H9 (cell line): ENCODE measurements at regions not wholly inside any gene's neighbourhood (a gene's known extent, or its start where the extent isn't known, plus 50 kb on each side); places are given as distances from the start of the nearest gene placed in this dataset.

ENCODE experiments used
- DNase-seq: peaks from one replicate; pipeline ENCODE4 v3.0.0-alpha.2; 2017
- H2AFZ ChIP-seq: one replicate; pipeline ENCODE4 v1.6.1; 2013; ENCODE audit warnings: mild to moderate bottlenecking, low read length, control low read depth, moderate library complexity
- H2AK5ac ChIP-seq: 2 replicates; pipeline ENCODE4 v1.6.1; 2013; ENCODE audit warnings: low read length, control low read depth, mixed read lengths; ENCODE audit not compliant: insufficient read length
- H2BK120ac ChIP-seq: one replicate; pipeline ENCODE4 v1.6.1; 2013; ENCODE audit warnings: low read depth, mild to moderate bottlenecking, low read length, control low read depth, inconsistent platforms; ENCODE audit not compliant: poor library complexity, severe bottlenecking
- H2BK12ac ChIP-seq: 2 replicates; pipeline ENCODE4 v1.6.1; 2013; ENCODE audit warnings: low read length, control low read depth, mixed read lengths, low read depth; ENCODE audit not compliant: insufficient read length
- H2BK15ac ChIP-seq: 2 replicates; pipeline ENCODE4 v1.6.1; 2013; ENCODE audit warnings: low read depth, low read length, control low read depth
- H2BK20ac ChIP-seq: one replicate; pipeline ENCODE4 v1.6.1; 2013; ENCODE audit warnings: low read depth, mild to moderate bottlenecking, low read length, control low read depth, inconsistent platforms; ENCODE audit not compliant: poor library complexity, severe bottlenecking
- H2BK5ac ChIP-seq: 2 replicates; pipeline ENCODE4 v1.6.1; 2013; ENCODE audit warnings: low read length, control low read depth, mixed read lengths; ENCODE audit not compliant: insufficient read length
- H3K14ac ChIP-seq: 2 replicates; pipeline ENCODE4 v1.6.1; 2013; ENCODE audit warnings: low read length, control low read depth; ENCODE audit not compliant: insufficient read depth
- H3K18ac ChIP-seq: 2 replicates; pipeline ENCODE4 v1.6.1; 2013; ENCODE audit warnings: low read depth, mild to moderate bottlenecking, mixed read lengths, low read length, control low read depth; ENCODE audit not compliant: insufficient read length
- H3K23ac ChIP-seq: 2 replicates; pipeline ENCODE4 v1.6.1; 2013; ENCODE audit warnings: low read length, control low read depth, mixed read lengths, low read depth; ENCODE audit not compliant: insufficient read length
- H3K23me2 ChIP-seq: 2 replicates; pipeline ENCODE4 v1.6.1; 2013; ENCODE audit warnings: low read depth, mild to moderate bottlenecking, mixed read lengths, low read length, control low read depth; ENCODE audit not compliant: insufficient read length, poor library complexity, severe bottlenecking
- H3K27ac ChIP-seq: 2 replicates; pipeline ENCODE4 v1.5.1; 2013; ENCODE audit warnings: low read length, control low read depth, mixed read lengths, low read depth; ENCODE audit not compliant: insufficient read length
- H3K27me3 ChIP-seq: 2 replicates; pipeline ENCODE4 v1.6.1; 2013; ENCODE audit warnings: low read length, control low read depth, inconsistent platforms; ENCODE audit not compliant: insufficient read depth
- H3K4ac ChIP-seq: 2 replicates; pipeline ENCODE4 v1.6.1; 2013; ENCODE audit warnings: low read depth, mild to moderate bottlenecking, control low read depth, inconsistent platforms, low read length, moderate library complexity
- H3K4me1 ChIP-seq: 2 replicates; pipeline ENCODE4 v1.6.1; 2013; ENCODE audit warnings: low read length, control low read depth, inconsistent platforms; ENCODE audit not compliant: insufficient read depth
- H3K4me2 ChIP-seq: 2 replicates; pipeline ENCODE4 v1.6.1; 2013; ENCODE audit warnings: low read length, control low read depth, mixed read lengths; ENCODE audit not compliant: insufficient read length, insufficient read depth
- H3K56ac ChIP-seq: 2 replicates; pipeline ENCODE4 v1.6.1; 2013; ENCODE audit warnings: low read depth, mild to moderate bottlenecking, mixed read lengths, low read length, control low read depth; ENCODE audit not compliant: insufficient read length
- H3K79me1 ChIP-seq: 2 replicates; pipeline ENCODE4 v1.6.1; 2013; ENCODE audit warnings: low read depth, mild to moderate bottlenecking, moderate library complexity, low read length, control low read depth, inconsistent platforms; ENCODE audit not compliant: insufficient read depth, poor library complexity, severe bottlenecking
- H3K79me2 ChIP-seq: 2 replicates; pipeline ENCODE4 v1.6.1; 2013; ENCODE audit warnings: low read length, control low read depth, inconsistent platforms; ENCODE audit not compliant: insufficient read depth
- H3K9ac ChIP-seq: 2 replicates; pipeline ENCODE4 v1.6.1; 2013; ENCODE audit warnings: low read length, control low read depth, mixed read lengths; ENCODE audit not compliant: insufficient read length; ENCODE audit errors: extremely low read depth
- H3K9me3 ChIP-seq: one replicate; pipeline ENCODE4 v1.6.1; 2013; ENCODE audit warnings: low read depth, low read length, inconsistent platforms; ENCODE audit not compliant: control insufficient read depth
- H3T11ph ChIP-seq: one replicate; pipeline ENCODE4 v1.6.1; 2013; ENCODE audit warnings: mild to moderate bottlenecking, low read length, control low read depth, inconsistent platforms
- H4K20me1 ChIP-seq: one replicate; pipeline ENCODE4 v1.6.1; 2013; ENCODE audit not compliant: control insufficient read depth, insufficient read length, insufficient read depth
- H4K5ac ChIP-seq: 2 replicates; pipeline ENCODE4 v1.6.1; 2013; ENCODE audit warnings: low read depth, mild to moderate bottlenecking, mixed read lengths, low read length, control low read depth; ENCODE audit not compliant: insufficient read length
- H4K8ac ChIP-seq: replicated peaks from 2 replicates; pipeline ENCODE4 v1.6.1; 2013; ENCODE audit warnings: low read length, control low read depth, mixed read lengths, low read depth; ENCODE audit not compliant: insufficient read length
- H4K91ac ChIP-seq: 2 replicates; pipeline ENCODE4 v1.6.1; 2013; ENCODE audit warnings: low read depth, mild to moderate bottlenecking, moderate library complexity, mixed read lengths, low read length, control low read depth; ENCODE audit not compliant: insufficient read length
- H3K27ac Mint-ChIP-seq, 3 experiments: 2 replicates in 2 of 3; 3 replicates in 1 of 3; pipeline ENCODE4 v1.8.0; 2020 to 2021; ENCODE audit warnings: mixed read lengths in 3 of 3, mild to moderate bottlenecking in 1 of 3, moderate library complexity in 1 of 3
- H3K27me3 Mint-ChIP-seq: 2 replicates; pipeline ENCODE4 v1.8.0; 2021; ENCODE audit warnings: low read depth, mild to moderate bottlenecking, moderate library complexity, mixed read lengths
- H3K36me3 Mint-ChIP-seq, 3 experiments: 2 replicates in 2 of 3; 3 replicates in 1 of 3; pipeline ENCODE4 v1.8.0; 2020 to 2021; ENCODE audit warnings: low read depth in 3 of 3, mixed read lengths in 3 of 3; ENCODE audit not compliant: insufficient read depth in 1 of 3
- H3K4me1 Mint-ChIP-seq, 2 experiments: 2 replicates each; pipeline ENCODE4 v1.8.0; 2020; ENCODE audit warnings: mixed read lengths in 2 of 2
- H3K4me3 Mint-ChIP-seq, 2 experiments: 2 replicates in 1 of 2; 3 replicates in 1 of 2; pipeline ENCODE4 v1.8.0; 2020 to 2021; ENCODE audit warnings: mild to moderate bottlenecking in 2 of 2, mixed read lengths in 2 of 2, moderate library complexity in 1 of 2
- H3K9me3 Mint-ChIP-seq, 2 experiments: 2 replicates in 1 of 2; 3 replicates in 1 of 2; pipeline ENCODE4 v1.8.0; 2020; ENCODE audit warnings: mild to moderate bottlenecking in 2 of 2, mixed read lengths in 2 of 2, moderate library complexity in 1 of 2
- WGBS: extraction: QIAGEN DNeasy Blood & Tissue Kit; methylation state at CpG from one replicate; pipeline ENCODE4 v1.1.7; 2013; ENCODE audit warnings: missing lambda C conversion rate, low lambda C conversion rate, mixed read lengths; ENCODE audit not compliant: insufficient read length; ENCODE audit errors: extremely low coverage; 5-methylcytosine and 5-hydroxymethylcytosine counted together
- TF ChIP-seq, protein P1 (sequence below): fragments of 200-600 bp; sonication (generic); conservative IDR thresholded peaks from 3 replicates; pipeline ENCODE4 v1.8.0; 2021; ENCODE audit warnings: antibody characterized with exemption, mild to moderate bottlenecking

GRCh38 chr1:241423541-241424479 lies 66.8 kb upstream of the RGS7 start:
- H2AK5ac ChIP-seq: no peak overlapping the region
- H2AFZ ChIP-seq: no peak overlapping the region
- no peak overlapping the region for H2BK120ac ChIP-seq
- H3K23ac ChIP-seq: no peak overlapping the region
- no peak overlapping the region for H3K4ac ChIP-seq
- no peak overlapping the region for H4K91ac ChIP-seq
- H3K56ac ChIP-seq: no peak overlapping the region
- H2BK20ac ChIP-seq: no peak overlapping the region
- peaks cover 0 to 8% (median 4%) of the 10 kb centered on the region in 3 experiments; a peak in 4 of 7 replicates for H3K36me3 Mint-ChIP-seq
- peak overlapping the region; percentile 55 to 75 for H3K4me3 Mint-ChIP-seq
- H3K27ac ChIP-seq: no peak overlapping the region
- no peaks in the 10 kb centered on the region for H4K20me1 ChIP-seq
- peaks cover 5 to 8% of the 10 kb centered on the region in 2 experiments; a peak in 4 of 5 replicates for H3K9me3 Mint-ChIP-seq
- H2BK15ac ChIP-seq: 0 out of 2 replicates have a peak overlapping the region, but pooled peaks have one; percentile 16
- peaks cover 49% of the 10 kb centered on the region for H3K27me3 Mint-ChIP-seq
- H4K5ac ChIP-seq: no peak overlapping the region
- H3K4me2 ChIP-seq: peak overlapping the region; percentile 79
- no peaks in the 10 kb centered on the region for H3K9me3 ChIP-seq
- H3K79me1 ChIP-seq: no peaks in the 10 kb centered on the region
- TF ChIP-seq, protein P1, sequence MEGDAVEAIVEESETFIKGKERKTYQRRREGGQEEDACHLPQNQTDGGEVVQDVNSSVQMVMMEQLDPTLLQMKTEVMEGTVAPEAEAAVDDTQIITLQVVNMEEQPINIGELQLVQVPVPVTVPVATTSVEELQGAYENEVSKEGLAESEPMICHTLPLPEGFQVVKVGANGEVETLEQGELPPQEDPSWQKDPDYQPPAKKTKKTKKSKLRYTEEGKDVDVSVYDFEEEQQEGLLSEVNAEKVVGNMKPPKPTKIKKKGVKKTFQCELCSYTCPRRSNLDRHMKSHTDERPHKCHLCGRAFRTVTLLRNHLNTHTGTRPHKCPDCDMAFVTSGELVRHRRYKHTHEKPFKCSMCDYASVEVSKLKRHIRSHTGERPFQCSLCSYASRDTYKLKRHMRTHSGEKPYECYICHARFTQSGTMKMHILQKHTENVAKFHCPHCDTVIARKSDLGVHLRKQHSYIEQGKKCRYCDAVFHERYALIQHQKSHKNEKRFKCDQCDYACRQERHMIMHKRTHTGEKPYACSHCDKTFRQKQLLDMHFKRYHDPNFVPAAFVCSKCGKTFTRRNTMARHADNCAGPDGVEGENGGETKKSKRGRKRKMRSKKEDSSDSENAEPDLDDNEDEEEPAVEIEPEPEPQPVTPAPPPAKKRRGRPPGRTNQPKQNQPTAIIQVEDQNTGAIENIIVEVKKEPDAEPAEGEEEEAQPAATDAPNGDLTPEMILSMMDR: peak; percentile 28; the same call in 1 of the 3 replicates
- no peak overlapping the region for H3K9ac ChIP-seq
- no peak overlapping the region for H3T11ph ChIP-seq
- no peak overlapping the region for H3K27ac Mint-ChIP-seq
- H3K79me2 ChIP-seq: no peaks in the 10 kb centered on the region
- no CpG with 5 or more reads among the region's 61 CpGs for WGBS
- no peak overlapping the region for H3K18ac ChIP-seq
- peak; percentile 66 for DNase-seq
- H2BK12ac ChIP-seq: no peak overlapping the region
- H2BK5ac ChIP-seq: no peak overlapping the region
- peaks cover 6 to 8% of the 10 kb centered on the region in 2 experiments; a peak in 3 of 4 replicates for H3K4me1 Mint-ChIP-seq
- H3K4me1 ChIP-seq: no peaks in the 10 kb centered on the region
- H3K23me2 ChIP-seq: peaks cover 6% of the 10 kb centered on the region
- H3K27me3 ChIP-seq: no peaks in the 10 kb centered on the region; the same call in 1 of the 2 replicates
- no peak overlapping the region for H4K8ac ChIP-seq
- H3K14ac ChIP-seq: no peak overlapping the region; the same call in 1 of the 2 replicates
